Heart left ventricle (tissue), 16 donors: ENCODE measurements at regions not wholly inside any gene's neighbourhood (a gene's known extent, or its start where the extent isn't known, plus 50 kb on each side); places are given as distances from the start of the nearest gene placed in this dataset.

Experiments
- ATAC-seq, 4 donors: fragments of 200-7000 bp; cut with Tn5 transposase; one replicate each; pipeline ENCODE4 v1.9.1; 2020 to 2022; ENCODE audit warnings: moderate library complexity in 4 of 4, mild to moderate bottlenecking in 3 of 4, moderate number of reproducible peaks in 1 of 4
- DNase-seq, 5 donors: peaks; one replicate each; pipeline ENCODE4 v3.0.0-alpha.2; 2020
- H3K27ac ChIP-seq, 12 donors: fragments of 200-600 bp; sonication (generic) in 4 of 12; one replicate each; pipeline versions ENCODE4 v1.5.0 to v1.8.0; 2016 to 2022; ENCODE audit warnings: mild to moderate bottlenecking in 2 of 12
- H3K27me3 ChIP-seq, 9 donors: fragments of 200-600 bp; sonication (generic) in 2 of 9; one replicate each; pipeline versions ENCODE4 v1.5.1 to v1.8.0; 2016 to 2022; ENCODE audit warnings: mild to moderate bottlenecking in 3 of 9
- H3K36me3 ChIP-seq, 9 donors: fragments of 200-600 bp; sonication (generic) in 2 of 9; one replicate each; pipeline versions ENCODE4 v1.5.0 to v1.8.0; 2018 to 2022; ENCODE audit warnings: mild to moderate bottlenecking in 2 of 9
- H3K4me1 ChIP-seq, 12 donors: fragments of 200-600 bp; sonication (generic) in 4 of 12; one replicate each; pipeline versions ENCODE4 v1.5.0 to v1.8.0; 2016 to 2022; ENCODE audit warnings: mild to moderate bottlenecking in 3 of 12
- H3K4me3 ChIP-seq, 12 donors: fragments of 200-600 bp; sonication (generic) in 4 of 12; one replicate each; pipeline versions ENCODE4 v1.5.0 to v1.8.0; 2017 to 2022; ENCODE audit warnings: mild to moderate bottlenecking in 9 of 12, moderate library complexity in 4 of 12
- H3K9me3 ChIP-seq, 12 donors: fragments of 200-600 bp; sonication (generic) in 4 of 12; one replicate each; pipeline versions ENCODE4 v1.5.0 to v1.8.0; 2016 to 2022; ENCODE audit warnings: mild to moderate bottlenecking in 1 of 12
- CTCF ChIP-seq, 12 donors: fragments of 200-600 bp; sonication (generic) in 4 of 12; IDR thresholded peaks; one replicate each; pipeline versions ENCODE4 v1.5.0 to v1.8.0; 2018 to 2022; ENCODE audit warnings: antibody characterized with exemption in 12 of 12, mild to moderate bottlenecking in 5 of 12
- POLR2A ChIP-seq, 2 donors: fragments of 450-650 bp; IDR thresholded peaks; one replicate each; pipeline ENCODE4 v1.6.1; 2017; ENCODE audit warnings: antibody characterized with exemption in 2 of 2, mild to moderate bottlenecking in 2 of 2, moderate library complexity in 2 of 2
- WGBS, 4 donors: extraction: QIAGEN DNeasy Blood & Tissue Kit in 2 of 4; methylation state at CpG; one replicate each; pipeline versions ENCODE4 v1.1.5 to v1.1.7; 2013 to 2018; 5-methylcytosine and 5-hydroxymethylcytosine counted together
- intact Hi-C, 10 donors: fragments of 100-400 bp; cut with DNase I; formaldehyde crosslinking; loops; one replicate each; pipeline versions ENCODE4 v1.11.1 to v1.14.2; 2022
- donor health status: ischemic (EF 13 %, LVEDD 7.1; RV severe dilation, severe dysfunction).
- donor health status: healthy with polysubstance abuse.
- donor health status: DM: no; HTN: yes; CAD: no.
- donor health status: DM: no; HTN: no; CAD: no.
- donor health status: ischemic (EF 25% LVEDD 6.9; RV normal size, moderate dysfunction).
- donor health status: ischemic (EF 25% LVEDD 5.7; RV mildly dilated, moderate dysfunction).
- donor health status: healthy.
- donor health status: DM: yes; HTN: yes; CAD: no.
- donor health status: ischemic (EF 35%, LVEDD 5.7; RV mildly dilated, moderate dysfunction).
- donor health status: nonischemic (EF 11% LVEDD 7.7; RV severe dilation, severe dysfunction).
- donor health status: DM: yes; HTN: yes; CAD: no.
- donor health status: PGD.
- donor health status: ischemic (EF 29% LVEDD 5.4; RV normal size, mild dysfunction).
- donor health status: nonischemic (EF 23%, LVEDD 6.1; RV moderate dilation, normal function).

GRCh38 chr18:73805991-73806390, 341.6 kb downstream of the FBXO15 start:
- ATAC-seq (no peak), DNase-seq (no peak)
- H3K4me1 ChIP-seq = peaks cover 0 to 5% (median 0%) of the 10 kb centered on the region in 12 donors
- 92 to 96% (median 94%) methylated on average over 3 of the region's 3 CpGs for WGBS, 4 donors
- H3K27ac ChIP-seq = no peak overlapping the region
- TF ChIP-seq CTCF (IDR thresholded peaks at IDR 0.05) = no peak
- TF ChIP-seq POLR2A (IDR thresholded peaks at IDR 0.05) = no peak
- no peaks in the 10 kb centered on the region for H3K36me3 ChIP-seq
- H3K4me3 ChIP-seq = no peak overlapping the region
- intact Hi-C loops = no loop called here
- H3K9me3 ChIP-seq = no peaks in the 10 kb centered on the region
- no peaks in the 10 kb centered on the region for H3K27me3 ChIP-seq

GRCh38 chr18:73797419-73797818, 350.2 kb downstream of the FBXO15 start:
- Histone ChIP-seq H3K27me3 (no peaks in the 10 kb centered on the region), H3K9me3 (no peaks in the 10 kb centered on the region), H3K4me3 (no peak overlapping the region), H3K27ac (no peak overlapping the region), H3K36me3 (no peaks in the 10 kb centered on the region), H3K4me1 (no peaks in the 10 kb centered on the region)
- 88 to 95% (median 93%) methylated on average over 3 of the region's 3 CpGs for WGBS, 4 donors
- no peak for TF ChIP-seq POLR2A (IDR thresholded peaks at IDR 0.05)
- no peak for TF ChIP-seq CTCF (IDR thresholded peaks at IDR 0.05)
- DNase-seq = no peak
- no peak for ATAC-seq
- intact Hi-C loops = no loop called here

DNA sequence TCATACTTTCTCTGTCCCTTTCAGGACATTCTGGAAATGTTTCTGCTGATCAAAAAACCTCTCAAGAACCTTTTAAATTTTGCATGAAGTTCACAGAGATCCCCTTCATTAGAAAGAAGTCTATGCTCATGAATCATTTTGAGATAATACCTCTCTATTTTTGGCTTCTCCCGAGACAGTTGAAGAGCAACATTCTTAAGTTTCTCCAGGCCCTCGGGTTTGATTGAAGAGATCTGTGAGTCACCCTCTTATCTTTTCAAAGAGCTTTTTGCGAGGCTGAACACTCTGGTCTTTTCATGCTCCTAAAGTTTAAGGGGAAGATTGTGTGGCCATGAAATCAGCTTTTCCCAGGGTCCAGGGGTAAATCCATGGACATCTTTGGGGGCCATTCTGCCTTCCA, 354.2 kb downstream of the FBXO15 start:
- peak in 1 of 4 donors; percentile 61 for ATAC-seq
- H3K36me3 ChIP-seq = no peaks in the 10 kb centered on the region
- TF ChIP-seq CTCF (IDR thresholded peaks at IDR 0.05) = no peak
- TF ChIP-seq POLR2A (IDR thresholded peaks at IDR 0.05) = no peak
- H3K4me1 ChIP-seq = no peaks in the 10 kb centered on the region
- no peak overlapping the region for H3K4me3 ChIP-seq
- WGBS, 4 donors = 18 to 26% (median 23%) methylated on average over 3 of the region's 3 CpGs
- DNase-seq = no peak
- H3K9me3 ChIP-seq = no peaks in the 10 kb centered on the region
- H3K27me3 ChIP-seq = no peaks in the 10 kb centered on the region
- H3K27ac ChIP-seq = no peak overlapping the region
- intact Hi-C loops = no loop called here

- ATAC-seq (no peak), DNase-seq (no peak)
- Histone ChIP-seq H3K4me1 (no peaks in the 10 kb centered on the region), H3K36me3 (no peaks in the 10 kb centered on the region), H3K9me3 (no peaks in the 10 kb centered on the region), H3K27me3 (no peaks in the 10 kb centered on the region), H3K4me3 (no peak overlapping the region), H3K27ac (no peak overlapping the region)
- WGBS, 4 donors = 80 to 88% (median 83%) methylated on average over 4 of the region's 4 CpGs
- intact Hi-C loops = no loop called here
- TF ChIP-seq POLR2A (IDR thresholded peaks at IDR 0.05) (no peak), CTCF (IDR thresholded peaks at IDR 0.05) (no peak)
Measured at GRCh38 chr18:73791081-73791480, 356.6 kb downstream of the FBXO15 start.
